ENCODE measurements at regions not wholly inside any gene's neighbourhood (a gene's known extent, or its start where the extent isn't known, plus 50 kb on each side); places are given as distances from the start of the nearest gene placed in this dataset.

GRCh38 chr2:501667-502066 lies 175.5 kb downstream of the TMEM18 start:
- ATAC-seq: no peak
- no peak for TF ChIP-seq POU6F1 (CRISPR knock-in tag; IDR thresholded peaks at IDR 0.05; ENCODE audit: borderline replicate concordance, low read depth)
- TF ChIP-seq ZC3H10 (CRISPR knock-in tag; IDR thresholded peaks at IDR 0.05): no peak
- TF ChIP-seq ZNF70 (CRISPR knock-in tag; IDR thresholded peaks at IDR 0.05): no peak
- TF ChIP-seq CREB5 (CRISPR knock-in tag; IDR thresholded peaks at IDR 0.05; ENCODE audit: low read depth): no peak
- TF ChIP-seq PATZ1 (CRISPR knock-in tag; IDR thresholded peaks at IDR 0.05; ENCODE audit: borderline replicate concordance): no peak
- no peak for TF ChIP-seq ZNF8 (CRISPR knock-in tag; IDR thresholded peaks at IDR 0.05)
- TF ChIP-seq TSHZ2 (CRISPR knock-in tag; IDR thresholded peaks at IDR 0.05): no peak
- TF ChIP-seq TOX (CRISPR knock-in tag; IDR thresholded peaks at IDR 0.05; ENCODE audit: borderline replicate concordance): no peak
- TF ChIP-seq ZFP3 (CRISPR knock-in tag; IDR thresholded peaks at IDR 0.05): no peak
- no peak for TF ChIP-seq CSRNP3 (CRISPR knock-in tag; IDR thresholded peaks at IDR 0.05)
- TF ChIP-seq GLIS3 (CRISPR knock-in tag; IDR thresholded peaks at IDR 0.05): no peak
- no peak for TF ChIP-seq ESRRG (CRISPR knock-in tag; IDR thresholded peaks at IDR 0.05)

GRCh38 chr2:501130-501529 lies 176.1 kb downstream of the TMEM18 start:
- TF ChIP-seq TCF4 (CRISPR knock-in tag; IDR thresholded peaks at IDR 0.05; ENCODE audit: borderline replicate concordance): no peak
- TF ChIP-seq ZFP30 (CRISPR knock-in tag; IDR thresholded peaks at IDR 0.05): no peak
- TF ChIP-seq ARNTL (CRISPR knock-in tag; IDR thresholded peaks at IDR 0.05; ENCODE audit: borderline replicate concordance, low read depth): no peak
- no peak for TF ChIP-seq CSDC2 (CRISPR knock-in tag; IDR thresholded peaks at IDR 0.05)
- no peak for TF ChIP-seq CSRNP3 (CRISPR knock-in tag; IDR thresholded peaks at IDR 0.05)
- TF ChIP-seq BACH2 (CRISPR knock-in tag; IDR thresholded peaks at IDR 0.05; ENCODE audit: borderline replicate concordance): no peak
- no peak for TF ChIP-seq PPARA (CRISPR knock-in tag; IDR thresholded peaks at IDR 0.05; ENCODE audit: borderline replicate concordance)
- TF ChIP-seq CREB5 (CRISPR knock-in tag; IDR thresholded peaks at IDR 0.05; ENCODE audit: low read depth): no peak
- TF ChIP-seq ZC3H10 (CRISPR knock-in tag; IDR thresholded peaks at IDR 0.05): no peak
- TF ChIP-seq RARB (CRISPR knock-in tag; IDR thresholded peaks at IDR 0.05): no peak
- no peak for TF ChIP-seq ZNF8 (CRISPR knock-in tag; IDR thresholded peaks at IDR 0.05)
- TF ChIP-seq ZNF70 (CRISPR knock-in tag; IDR thresholded peaks at IDR 0.05): no peak
- TF ChIP-seq POU6F1 (CRISPR knock-in tag; IDR thresholded peaks at IDR 0.05; ENCODE audit: borderline replicate concordance, low read depth): no peak
- no peak for TF ChIP-seq GLIS3 (CRISPR knock-in tag; IDR thresholded peaks at IDR 0.05)
- no peak for ATAC-seq
